RWPE1 (cell line): ENCODE measurements at regions not wholly inside any gene's neighbourhood (a gene's known extent, or its start where the extent isn't known, plus 50 kb on each side); places are given as distances from the start of the nearest gene placed in this dataset.
A peak's percentile ranks its signal among the peaks of the same experiment; 100 is the strongest.

Source experiments
- CTCF ChIA-PET: fragments of 350-600 bp; sonication (Branson Sonifier 250); formaldehyde crosslinking; extraction: SDS; loops from one replicate; lab custom pipeline; 2021; lab: Yijun Ruan, JAX
- POLR2A ChIA-PET: fragments of 400-600 bp; formaldehyde crosslinking; extraction: SDS; loops from one replicate; lab custom pipeline; 2020; ENCODE audit warnings: antibody characterized with exemption; ENCODE audit not compliant: low non-redundant PET; lab: Yijun Ruan, JAX
- DNase-seq: peaks from one replicate; pipeline ENCODE4 v3.0.0; 2012; ENCODE audit warnings: low spot score
- H3K27ac ChIP-seq: fragments of 450-650 bp; 2 replicates; pipeline ENCODE4 v1.5.1; 2017
- CTCF ChIP-seq: fragments of 450-650 bp; conservative IDR thresholded peaks from 2 replicates; pipeline ENCODE4 v1.5.1; 2017; ENCODE audit warnings: low read depth, mild to moderate bottlenecking

DNA sequence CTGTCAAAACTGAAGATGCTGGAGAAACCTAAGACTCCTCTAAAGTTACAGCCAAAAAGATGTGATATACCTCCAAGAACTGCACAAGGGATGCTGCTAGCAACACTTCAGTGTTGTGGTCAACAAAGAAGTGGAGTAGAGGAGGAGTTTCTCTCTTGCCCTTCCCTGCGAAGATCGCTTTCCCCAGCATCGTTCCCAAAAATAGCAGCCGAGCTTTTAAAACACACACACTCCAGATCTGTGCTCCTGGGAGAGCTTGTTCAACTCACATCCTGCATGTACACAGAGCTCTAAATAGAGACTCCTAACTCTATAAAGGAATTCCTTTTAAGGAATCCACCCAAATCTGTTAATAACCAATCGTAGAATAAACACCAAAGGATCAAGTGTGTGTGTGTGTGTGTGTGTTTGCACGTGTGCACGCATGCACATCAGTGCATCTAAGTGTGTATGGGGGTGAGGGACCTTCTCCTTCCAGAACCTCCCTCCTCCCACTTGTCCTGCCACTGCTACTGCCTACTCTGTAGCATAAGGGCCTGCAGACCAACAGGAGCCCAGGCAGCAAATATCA is 58.5 kb downstream of the PSMG1 start:
- POLR2A ChIA-PET = interaction anchor here (0.7 kb wide), 1 partner anchor 156 kb away, joined by 3 read pairs; no protein-coding TSS in a partner anchor
- no peak for TF ChIP-seq CTCF
- CTCF ChIA-PET = interaction anchor here (0.6 to 1.6 kb wide), 2 partner anchors 80 to 390 kb away, joined by 4 read pairs; no protein-coding TSS in a partner anchor
- H3K27ac ChIP-seq = no peak overlapping the region
- no peak for DNase-seq

- H3K27ac ChIP-seq = no peak overlapping the region
- POLR2A ChIA-PET = no interaction called here
- CTCF ChIA-PET = interaction anchor here (0.6 to 1.0 kb wide), 2 partner anchors 259 to 331 kb away, joined by 3 to 5 read pairs; no protein-coding TSS in a partner anchor
- DNase-seq = no peak
- TF ChIP-seq CTCF = no peak
Measured at GRCh38 chr21:39123375-39123774, 59.9 kb downstream of the PSMG1 start.

DNA sequence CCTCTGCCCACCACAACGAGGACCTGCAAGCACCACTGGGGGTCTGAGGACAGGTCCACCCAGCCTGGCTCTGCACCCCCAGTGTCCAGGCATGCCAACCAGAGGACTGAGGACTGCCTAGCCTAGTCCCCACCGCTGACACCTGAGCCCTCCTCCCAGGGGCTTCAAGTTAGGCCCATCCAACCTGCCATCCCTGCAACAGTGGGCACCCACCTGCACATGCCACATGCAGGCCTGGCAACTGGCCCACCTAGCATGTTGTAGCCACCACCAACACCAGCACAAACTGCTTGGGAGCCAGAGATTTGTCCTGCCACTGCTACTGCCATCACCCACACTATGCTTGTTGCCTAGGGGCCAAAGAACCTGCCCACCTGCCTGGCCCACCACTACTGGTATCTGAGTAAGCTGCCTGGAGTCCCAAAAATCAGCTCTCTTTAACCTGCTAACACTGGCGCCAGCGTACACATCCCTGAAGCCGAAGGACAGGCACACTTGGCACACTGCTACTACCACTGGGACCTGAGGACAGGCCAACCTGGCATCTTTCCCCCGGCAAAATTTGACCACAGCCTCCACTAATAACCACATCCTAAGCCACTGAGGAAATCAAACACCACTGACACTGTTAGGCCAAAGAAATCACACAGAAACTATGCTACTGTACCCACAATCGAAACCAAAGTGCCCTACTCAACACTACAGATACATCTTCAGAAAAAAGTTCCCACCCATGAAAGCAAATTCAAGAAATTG is 61.5 kb downstream of the PSMG1 start:
- TF ChIP-seq CTCF = no peak
- ChIA-PET POLR2A (no interaction called here), CTCF (no interaction called here)
- DNase-seq = no peak
- H3K27ac ChIP-seq = 0 out of 2 replicates have a peak overlapping the region, but pooled peaks have one; percentile 6

GRCh38 chr21:39120876-39121599 is 62.2 kb downstream of the PSMG1 start:
- DNase-seq = no peak
- H3K27ac ChIP-seq = 0 out of 2 replicates have a peak overlapping the region, but pooled peaks have one; percentile 6
- CTCF ChIA-PET = no interaction called here
- TF ChIP-seq CTCF = no peak
- POLR2A ChIA-PET = no interaction called here

DNA sequence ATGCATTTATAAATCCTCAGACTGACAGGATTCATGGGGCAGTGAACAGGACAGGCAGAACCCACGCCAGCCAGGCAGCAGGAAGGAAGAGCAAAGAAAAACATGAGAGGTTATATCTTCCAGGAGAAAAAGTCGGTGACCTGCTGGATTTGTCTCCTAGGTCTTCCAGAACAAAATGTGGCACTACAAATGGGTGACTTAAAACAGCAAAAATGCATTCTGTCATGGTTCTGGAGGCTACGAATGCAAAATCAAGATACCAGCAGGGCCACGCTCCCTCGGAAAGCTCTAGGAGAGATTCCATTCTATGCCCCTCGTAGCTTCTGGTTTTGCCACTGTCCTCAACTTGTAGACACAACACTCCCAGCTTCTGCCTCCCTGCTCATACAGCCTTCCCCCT is 63.4 kb downstream of the PSMG1 start:
- no peak overlapping the region for H3K27ac ChIP-seq
- no peak for DNase-seq
- ChIA-PET POLR2A (no interaction called here), CTCF (interaction anchor here (0.7 kb wide), 2 partner anchors 21 to 25 kb away, joined by 4 to 7 read pairs; no protein-coding TSS in a partner anchor)
- no peak for TF ChIP-seq CTCF

- H3K27ac ChIP-seq = no peak overlapping the region
- no peak for TF ChIP-seq CTCF
- ChIA-PET POLR2A (no interaction called here), CTCF (no interaction called here)
- no peak for DNase-seq
Measured at GRCh38 chr21:39118604-39119215, 64.5 kb downstream of the PSMG1 start.
